ENCODE measurements at regions not wholly inside any gene's neighbourhood (a gene's known extent, or its start where the extent isn't known, plus 50 kb on each side); places are given as distances from the start of the nearest gene placed in this dataset.

DNA sequence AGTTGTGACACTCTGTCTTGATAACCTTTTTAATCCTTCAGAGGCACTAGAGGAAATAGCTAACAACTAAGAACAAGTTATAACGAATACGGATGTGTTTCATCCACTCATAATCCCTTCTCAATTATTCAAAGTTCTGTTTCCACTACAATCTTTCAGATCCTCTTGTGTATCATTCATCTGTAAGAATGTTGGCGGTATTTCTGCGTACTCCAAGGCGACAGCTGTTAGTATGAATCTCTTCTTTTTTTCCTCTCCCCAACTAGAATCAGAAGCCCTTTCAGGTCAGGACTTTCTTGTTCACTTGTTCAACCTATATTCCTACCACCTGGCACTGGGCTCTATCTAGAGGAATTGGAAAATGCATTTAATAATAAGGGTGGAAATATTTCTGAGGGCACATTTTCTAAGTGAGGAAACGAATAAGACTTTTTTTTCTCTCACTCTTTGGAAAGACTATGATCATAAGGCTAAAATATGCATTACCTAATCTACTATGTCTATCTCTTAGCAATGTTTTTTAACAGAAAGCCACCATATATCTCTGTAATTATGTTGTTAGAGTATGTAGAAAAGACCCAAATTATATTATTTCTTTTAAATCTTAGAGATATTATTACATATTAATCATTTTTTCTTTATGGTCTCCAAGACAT is 492.9 kb downstream of the PCDH20 start:
- H3K9ac ChIP-seq (ENCODE audit: low read depth, low read length) = no peak overlapping the region
- no peaks in the 10 kb centered on the region for H3K36me3 ChIP-seq (ENCODE audit: insufficient read depth, low read length)
- H3K4me1 ChIP-seq (ENCODE audit: insufficient read depth, low read length) = no peaks in the 10 kb centered on the region
- 98% methylated on average over 5 of the region's 6 CpGs for WGBS
- H3K4me3 ChIP-seq (ENCODE audit: low read length) = no peak overlapping the region
- no peak overlapping the region for H3K27ac ChIP-seq (ENCODE audit: low read depth, low read length)
- H3K27me3 ChIP-seq (ENCODE audit: insufficient read depth, low read length) = no peaks in the 10 kb centered on the region
- no peaks in the 10 kb centered on the region for H3K9me3 ChIP-seq (ENCODE audit: insufficient read depth, low read depth, low read length)

DNA sequence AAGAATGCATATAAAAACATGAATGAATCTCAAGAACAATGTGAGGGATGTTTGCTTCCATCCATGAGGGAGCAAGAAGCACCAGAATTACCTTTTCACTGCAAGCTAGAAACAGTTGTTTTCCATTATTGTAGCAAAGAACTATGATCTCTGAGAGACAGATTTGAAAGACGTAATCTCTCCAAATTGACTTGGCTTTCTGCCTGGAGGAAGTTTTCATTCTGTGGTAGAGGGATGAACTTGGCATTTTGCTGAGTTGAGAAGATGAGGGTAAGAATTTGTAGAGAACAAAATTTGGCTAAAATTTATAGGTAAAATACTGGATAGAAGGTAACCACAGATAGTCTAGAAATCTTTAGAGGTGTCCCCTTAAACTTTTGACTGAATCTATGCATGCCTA is 496.8 kb downstream of the TDRD3 start:
- Histone ChIP-seq H3K9me3 (ENCODE audit: insufficient read depth, low read depth, low read length) (no peaks in the 10 kb centered on the region), H3K27ac (ENCODE audit: low read depth, low read length) (no peak overlapping the region), H3K36me3 (ENCODE audit: insufficient read depth, low read length) (no peaks in the 10 kb centered on the region), H3K27me3 (ENCODE audit: insufficient read depth, low read length) (no peaks in the 10 kb centered on the region), H3K4me1 (ENCODE audit: insufficient read depth, low read length) (no peaks in the 10 kb centered on the region), H3K4me3 (ENCODE audit: low read length) (no peak overlapping the region), H3K9ac (ENCODE audit: low read depth, low read length) (no peak overlapping the region)
- 91% methylated on average over 1 of the region's 1 CpG for WGBS

GRCh38 chr13:60887711-60888110 is 490.7 kb downstream of the TDRD3 start:
- WGBS = 100% methylated on average over 2 of the region's 2 CpGs
- no peak overlapping the region for H3K27ac ChIP-seq (ENCODE audit: low read depth, low read length)
- H3K9ac ChIP-seq (ENCODE audit: low read depth, low read length) = no peak overlapping the region
- no peak overlapping the region for H3K4me3 ChIP-seq (ENCODE audit: low read length)
- no peaks in the 10 kb centered on the region for H3K9me3 ChIP-seq (ENCODE audit: insufficient read depth, low read depth, low read length)
- no peaks in the 10 kb centered on the region for H3K27me3 ChIP-seq (ENCODE audit: insufficient read depth, low read length)
- H3K4me1 ChIP-seq (ENCODE audit: insufficient read depth, low read length) = no peaks in the 10 kb centered on the region
- H3K36me3 ChIP-seq (ENCODE audit: insufficient read depth, low read length) = no peaks in the 10 kb centered on the region

GRCh38 chr13:60881507-60881906 is 484.5 kb downstream of the TDRD3 start:
- H3K4me3 ChIP-seq (ENCODE audit: low read length) = no peak overlapping the region
- H3K4me1 ChIP-seq (ENCODE audit: insufficient read depth, low read length) = peaks cover 16% of the 10 kb centered on the region
- H3K36me3 ChIP-seq (ENCODE audit: insufficient read depth, low read length) = no peaks in the 10 kb centered on the region
- H3K9me3 ChIP-seq (ENCODE audit: insufficient read depth, low read depth, low read length) = no peaks in the 10 kb centered on the region
- no peak overlapping the region for H3K27ac ChIP-seq (ENCODE audit: low read depth, low read length)
- WGBS = 90% methylated on average over 1 of the region's 1 CpG
- no peak overlapping the region for H3K9ac ChIP-seq (ENCODE audit: low read depth, low read length)
- H3K27me3 ChIP-seq (ENCODE audit: insufficient read depth, low read length) = no peaks in the 10 kb centered on the region

DNA sequence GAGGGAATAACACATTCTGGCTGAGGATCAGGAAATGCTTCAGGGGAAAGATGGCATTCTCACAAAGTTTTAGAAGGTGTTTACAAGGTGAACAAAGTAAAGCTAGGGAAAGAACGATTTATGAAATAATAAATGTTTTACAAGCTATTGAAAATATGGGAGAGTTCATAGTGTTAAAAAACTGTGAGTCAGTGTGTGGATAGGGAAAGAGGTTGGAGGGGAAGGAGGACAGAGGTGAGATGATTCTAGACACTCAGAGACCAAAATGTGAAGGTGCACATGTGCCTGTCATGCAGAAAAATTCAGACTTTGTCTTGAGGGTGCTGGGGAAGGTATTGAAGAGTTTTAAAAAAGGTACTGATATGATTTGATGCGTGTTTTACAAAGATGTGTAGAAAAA is 476.1 kb downstream of the TDRD3 start:
- H3K27ac ChIP-seq (ENCODE audit: low read depth, low read length) = no peak overlapping the region
- WGBS = 83% methylated on average over 1 of the region's 2 CpGs

DNA sequence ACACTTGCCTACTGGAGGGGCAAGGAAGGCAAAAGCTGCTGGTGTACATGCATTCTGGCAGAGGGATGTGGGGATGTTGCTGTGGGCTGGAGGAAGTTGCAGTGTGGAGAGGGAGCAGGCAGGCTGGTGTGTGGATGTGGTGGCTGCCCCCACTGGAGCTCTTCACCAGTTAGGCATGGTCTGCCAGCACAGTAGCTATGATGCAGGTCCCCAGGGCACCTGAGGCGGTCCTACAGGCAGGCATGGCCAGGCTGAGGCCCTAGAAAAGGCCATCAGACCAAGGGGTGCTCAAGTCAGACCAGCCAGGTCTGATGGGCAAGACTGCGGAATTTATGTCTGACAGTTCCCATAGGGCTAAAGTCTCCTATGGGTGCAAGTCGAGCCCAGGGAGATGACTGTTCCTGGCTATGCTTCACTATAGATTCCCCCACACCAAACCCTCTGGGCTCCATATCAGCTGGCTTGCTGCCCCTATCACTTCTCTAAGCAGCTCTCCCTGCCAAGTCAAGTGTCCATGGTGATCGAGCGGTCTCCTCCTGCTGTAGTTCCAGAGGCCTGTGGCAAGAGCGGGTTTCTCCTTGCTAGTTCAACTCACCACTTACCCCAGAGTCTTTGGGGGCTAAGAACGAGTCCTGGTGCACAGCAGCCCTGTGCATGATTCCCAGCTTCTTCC is 473.1 kb downstream of the TDRD3 start:
- H3K9ac ChIP-seq (ENCODE audit: low read depth, low read length) = no peak overlapping the region
- H3K27ac ChIP-seq (ENCODE audit: low read depth, low read length) = no peak overlapping the region
- H3K9me3 ChIP-seq (ENCODE audit: insufficient read depth, low read depth, low read length) = no peaks in the 10 kb centered on the region
- H3K27me3 ChIP-seq (ENCODE audit: insufficient read depth, low read length) = no peaks in the 10 kb centered on the region
- WGBS = 96% methylated on average over 7 of the region's 7 CpGs
- H3K36me3 ChIP-seq (ENCODE audit: insufficient read depth, low read length) = no peaks in the 10 kb centered on the region
- H3K4me3 ChIP-seq (ENCODE audit: low read length) = no peak overlapping the region
- H3K4me1 ChIP-seq (ENCODE audit: insufficient read depth, low read length) = peaks cover 7% of the 10 kb centered on the region; the same call in 1 of the 2 replicates

More for the DNA sequence above, 476.1 kb downstream of the TDRD3 start:
- Histone ChIP-seq H3K4me3 (ENCODE audit: low read length) (no peak overlapping the region), H3K9ac (ENCODE audit: low read depth, low read length) (no peak overlapping the region), H3K27me3 (ENCODE audit: insufficient read depth, low read length) (no peaks in the 10 kb centered on the region), H3K4me1 (ENCODE audit: insufficient read depth, low read length) (peaks cover 7% of the 10 kb centered on the region; the same call in 1 of the 2 replicates), H3K9me3 (ENCODE audit: insufficient read depth, low read depth, low read length) (no peaks in the 10 kb centered on the region), H3K36me3 (ENCODE audit: insufficient read depth, low read length) (no peaks in the 10 kb centered on the region)

- Histone ChIP-seq H3K27me3 (ENCODE audit: insufficient read depth, low read length) (no peaks in the 10 kb centered on the region), H3K4me3 (ENCODE audit: low read length) (no peak overlapping the region), H3K9ac (ENCODE audit: low read depth, low read length) (no peak overlapping the region), H3K36me3 (ENCODE audit: insufficient read depth, low read length) (no peaks in the 10 kb centered on the region), H3K4me1 (ENCODE audit: insufficient read depth, low read length) (peaks cover 7% of the 10 kb centered on the region; the same call in 1 of the 2 replicates), H3K9me3 (ENCODE audit: insufficient read depth, low read depth, low read length) (no peaks in the 10 kb centered on the region), H3K27ac (ENCODE audit: low read depth, low read length) (no peak overlapping the region)
- 92% methylated on average over 3 of the region's 3 CpGs for WGBS
These were observed 472.2 kb downstream of the TDRD3 start for GRCh38 chr13:60869225-60869624.

DNA sequence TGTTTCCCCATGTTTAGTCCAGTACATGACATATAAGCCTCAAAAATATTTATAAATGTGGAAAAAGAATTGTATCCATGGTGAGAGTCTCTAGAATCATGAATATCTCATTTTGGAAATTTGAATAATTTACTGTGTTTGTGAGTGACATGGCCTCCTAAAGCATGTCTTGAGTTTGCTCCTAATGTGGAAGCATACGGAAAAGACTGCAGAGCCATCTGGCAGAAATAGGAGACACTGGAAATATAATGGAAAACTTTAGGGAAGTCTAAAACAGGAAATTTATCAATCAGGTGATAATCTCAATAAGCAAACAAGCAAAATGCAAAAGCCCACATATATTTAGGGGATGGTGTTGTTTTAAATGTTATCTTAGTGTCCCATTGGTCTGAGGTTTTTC is 465.0 kb downstream of the TDRD3 start:
- Histone ChIP-seq H3K36me3 (ENCODE audit: insufficient read depth, low read length) (no peaks in the 10 kb centered on the region), H3K4me3 (ENCODE audit: low read length) (no peak overlapping the region), H3K9ac (ENCODE audit: low read depth, low read length) (no peak overlapping the region), H3K9me3 (ENCODE audit: insufficient read depth, low read depth, low read length) (no peaks in the 10 kb centered on the region), H3K27me3 (ENCODE audit: insufficient read depth, low read length) (no peaks in the 10 kb centered on the region), H3K4me1 (ENCODE audit: insufficient read depth, low read length) (no peaks in the 10 kb centered on the region), H3K27ac (ENCODE audit: low read depth, low read length) (no peak overlapping the region)
- 90% methylated on average over 1 of the region's 1 CpG for WGBS

DNA sequence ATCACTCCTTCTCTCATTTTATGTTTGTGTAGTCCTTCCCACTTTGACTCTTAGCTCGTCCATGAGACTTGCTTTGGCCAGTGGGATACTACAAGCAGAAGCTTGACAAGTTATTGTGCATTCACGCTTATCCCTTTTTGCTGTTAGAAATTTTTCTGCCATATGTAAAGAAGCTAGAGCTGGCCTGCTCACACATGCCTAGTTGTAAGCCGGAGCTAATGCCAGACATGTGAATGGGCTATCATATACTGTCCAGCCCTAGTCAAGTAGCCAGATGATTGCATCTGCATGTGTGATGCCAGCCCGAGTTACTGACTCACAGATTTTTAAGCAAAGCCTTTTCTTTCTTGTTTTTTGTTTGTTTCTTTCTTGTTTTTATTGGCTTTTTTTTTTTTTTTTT is 460.7 kb downstream of the TDRD3 start:
- Histone ChIP-seq H3K27me3 (ENCODE audit: insufficient read depth, low read length) (no peaks in the 10 kb centered on the region), H3K4me1 (ENCODE audit: insufficient read depth, low read length) (no peaks in the 10 kb centered on the region), H3K27ac (ENCODE audit: low read depth, low read length) (no peak overlapping the region), H3K9me3 (ENCODE audit: insufficient read depth, low read depth, low read length) (peaks cover 6% of the 10 kb centered on the region), H3K9ac (ENCODE audit: low read depth, low read length) (no peak overlapping the region), H3K36me3 (ENCODE audit: insufficient read depth, low read length) (no peaks in the 10 kb centered on the region), H3K4me3 (ENCODE audit: low read length) (no peak overlapping the region)
- 94% methylated on average over 4 of the region's 4 CpGs for WGBS

DNA sequence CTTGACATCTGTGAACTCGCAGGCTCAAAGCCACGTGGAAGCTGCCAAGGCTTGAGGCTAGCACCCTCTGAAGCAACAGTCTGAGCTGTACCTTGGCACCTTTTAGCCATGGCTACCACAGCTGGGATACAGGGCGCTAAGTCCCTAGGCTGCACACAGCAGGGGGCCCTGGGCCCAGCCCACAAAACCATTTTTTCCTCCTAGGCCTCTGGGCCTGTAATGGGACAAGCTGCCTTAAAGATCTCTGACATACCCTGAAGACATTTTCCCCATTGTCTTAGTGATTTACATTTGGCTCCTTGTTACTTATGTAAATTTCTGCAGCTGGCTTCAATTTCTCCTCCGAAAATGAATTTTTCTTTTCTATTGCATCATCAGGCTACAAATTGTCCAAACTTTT is 455.9 kb downstream of the TDRD3 start:
- H3K27ac ChIP-seq (ENCODE audit: low read depth, low read length) = no peak overlapping the region
- WGBS = 95% methylated on average over 4 of the region's 4 CpGs
- H3K4me3 ChIP-seq (ENCODE audit: low read length) = no peak overlapping the region
- no peak overlapping the region for H3K9ac ChIP-seq (ENCODE audit: low read depth, low read length)
- no peaks in the 10 kb centered on the region for H3K4me1 ChIP-seq (ENCODE audit: insufficient read depth, low read length)
- peaks cover 16% of the 10 kb centered on the region for H3K9me3 ChIP-seq (ENCODE audit: insufficient read depth, low read depth, low read length)
- no peaks in the 10 kb centered on the region for H3K36me3 ChIP-seq (ENCODE audit: insufficient read depth, low read length)
- no peaks in the 10 kb centered on the region for H3K27me3 ChIP-seq (ENCODE audit: insufficient read depth, low read length)

DNA sequence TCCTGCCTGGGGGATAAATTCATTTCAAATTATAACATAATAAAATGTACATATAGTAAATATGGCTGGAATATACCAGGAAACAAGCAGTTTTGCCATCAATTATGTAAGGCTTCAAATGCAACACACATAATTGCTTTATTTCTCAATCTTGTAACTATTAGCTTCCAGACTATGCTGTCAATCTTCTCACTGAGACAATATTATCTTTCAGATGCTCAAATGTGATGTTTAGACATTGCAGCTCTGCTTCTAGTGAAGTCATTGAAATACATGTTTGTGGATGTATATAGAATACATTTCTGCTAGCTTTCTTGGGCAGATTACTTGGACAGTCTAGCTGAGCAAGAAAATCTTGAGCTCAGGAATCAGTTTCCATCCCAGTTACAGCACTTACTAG is 454.4 kb downstream of the TDRD3 start:
- Histone ChIP-seq H3K27ac (ENCODE audit: low read depth, low read length) (no peak overlapping the region), H3K9ac (ENCODE audit: low read depth, low read length) (no peak overlapping the region), H3K4me3 (ENCODE audit: low read length) (no peak overlapping the region), H3K9me3 (ENCODE audit: insufficient read depth, low read depth, low read length) (peaks cover 16% of the 10 kb centered on the region), H3K36me3 (ENCODE audit: insufficient read depth, low read length) (no peaks in the 10 kb centered on the region), H3K4me1 (ENCODE audit: insufficient read depth, low read length) (no peaks in the 10 kb centered on the region), H3K27me3 (ENCODE audit: insufficient read depth, low read length) (no peaks in the 10 kb centered on the region)
